ENCODE measurements at regions not wholly inside any gene's neighbourhood (a gene's known extent, or its start where the extent isn't known, plus 50 kb on each side); places are given as distances from the start of the nearest gene placed in this dataset.
"Not testable (repeated sequence)": the region's sequence is repeated elsewhere in the genome, so short reads cannot be mapped to it uniquely, and the experiment has no call there.

DNA sequence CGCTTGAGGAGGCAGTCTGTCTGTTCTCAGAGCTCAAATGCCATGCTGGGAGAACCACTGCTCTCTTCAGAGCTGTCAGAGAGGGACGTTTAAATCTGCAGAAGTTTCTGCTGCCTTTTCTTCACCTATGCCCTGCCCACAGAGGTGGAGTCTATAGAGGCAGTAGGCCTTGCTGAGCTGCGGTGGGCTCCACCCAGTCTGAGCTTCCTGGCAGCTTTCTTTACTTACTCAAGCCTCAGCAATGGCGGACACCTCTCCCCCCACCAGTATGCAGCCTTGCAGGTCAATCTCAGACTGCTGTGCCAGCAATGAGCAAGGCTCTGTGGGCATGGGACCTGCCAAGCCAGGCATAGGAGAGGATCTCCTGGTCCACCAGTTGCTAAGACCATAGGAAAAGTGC lies 580.1 kb downstream of the FRK start:
- in situ Hi-C loops (cut with HindIII; ENCODE audit: extremely low pct_ligation_motif_present, low pct_unique_long_range_greater_than_20kb); CTCF ChIA-PET (ENCODE audit: low intra/inter-chr PET ratio, low total read pairs); ATAC-seq; H3K79me2 ChIP-seq (ENCODE audit: insufficient read depth, low read length); FAIRE-seq; H3K4me1 ChIP-seq (ENCODE audit: insufficient read depth, low read length); POLR2A ChIA-PET; H2AFZ ChIP-seq (ENCODE audit: low read length); H3K9me3 ChIP-seq (ENCODE audit: low read length); H3K4me2 ChIP-seq (ENCODE audit: low read depth, low read length); H3K4me3 ChIP-seq (replicated peaks in 1 of 3; ENCODE audit: insufficient read depth in 1 of 3, low read depth in 2 of 3, low read length in 3 of 3); H3K27ac ChIP-seq (ENCODE audit: extremely low read length, insufficient read depth, low read length); intact Hi-C loops (cut with micrococcal nuclease; ENCODE audit: unreplicated experiment); DNase-seq (ENCODE audit: low spot score); H3K27me3 ChIP-seq (ENCODE audit: control insufficient read depth in 1 of 2, insufficient read depth in 2 of 2, low read length in 2 of 2); H4K20me1 ChIP-seq (ENCODE audit: insufficient read depth, low read length); H3K9ac ChIP-seq (ENCODE audit: insufficient read depth, low read depth, low read length); BruUV-seq (replicated peaks); H3K36me3 ChIP-seq (replicated peaks in 1 of 2; ENCODE audit: control insufficient read depth in 1 of 2, insufficient read depth in 2 of 2, low read length in 2 of 2): not testable (repeated sequence)
- whole genome bisulfite sequencing (ENCODE audit: low lambda C conversion rate), result no CpG with 5 or more reads among the region's 4 CpGs

DNA sequence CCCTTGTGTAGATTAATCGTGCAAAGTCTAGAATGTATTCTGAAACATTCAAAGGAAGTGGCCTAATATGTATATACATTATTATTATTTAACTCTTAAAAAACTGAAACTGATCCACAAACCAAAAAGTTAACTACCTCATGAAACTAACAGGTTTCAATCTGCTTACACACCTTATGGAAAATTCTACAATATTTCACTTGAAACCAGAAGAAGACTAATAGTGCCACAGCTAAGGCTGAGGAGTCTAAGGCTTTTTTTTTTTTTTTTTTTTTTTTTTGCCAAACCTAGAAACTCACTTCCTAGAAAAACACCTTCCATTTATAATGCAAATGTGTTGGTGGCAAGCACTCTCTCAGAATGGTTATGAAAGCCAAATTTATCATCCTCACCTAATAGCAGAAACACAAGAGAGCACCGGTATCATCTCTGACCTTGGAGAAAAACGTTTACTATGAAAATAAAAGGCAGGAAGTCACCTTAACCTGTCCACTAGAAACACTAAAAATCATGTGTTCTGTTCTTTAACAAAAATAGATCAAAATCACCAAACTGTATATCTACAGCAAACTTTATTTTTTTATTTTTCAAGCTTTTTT lies 586.1 kb downstream of the FRK start:
- Histone ChIP-seq H3K79me2 (ENCODE audit: insufficient read depth, low read length) (no peaks in the 10 kb centered on the region), H3K4me3 (replicated peaks in 1 of 3; ENCODE audit: insufficient read depth in 1 of 3, low read depth in 2 of 3, low read length in 3 of 3) (no peak overlapping the region), H3K9me3 (ENCODE audit: low read length) (no peaks in the 10 kb centered on the region), H3K4me1 (ENCODE audit: insufficient read depth, low read length) (no peaks in the 10 kb centered on the region), H3K27ac (ENCODE audit: extremely low read length, insufficient read depth, low read length) (no peak overlapping the region), H2AFZ (ENCODE audit: low read length) (no peak overlapping the region), H3K27me3 (ENCODE audit: control insufficient read depth in 1 of 2, insufficient read depth in 2 of 2, low read length in 2 of 2) (no peaks in the 10 kb centered on the region), H3K36me3 (replicated peaks in 1 of 2; ENCODE audit: control insufficient read depth in 1 of 2, insufficient read depth in 2 of 2, low read length in 2 of 2) (no peaks in the 10 kb centered on the region), H4K20me1 (ENCODE audit: insufficient read depth, low read length) (no peaks in the 10 kb centered on the region), H3K4me2 (ENCODE audit: low read depth, low read length) (no peak overlapping the region), H3K9ac (ENCODE audit: insufficient read depth, low read depth, low read length) (no peak overlapping the region)
- DNase-seq (ENCODE audit: low spot score), result no peak
- intact Hi-C loops (cut with micrococcal nuclease; ENCODE audit: unreplicated experiment) (no loop called here), in situ Hi-C loops (cut with HindIII; ENCODE audit: extremely low pct_ligation_motif_present, low pct_unique_long_range_greater_than_20kb) (no loop called here)
- ChIA-PET CTCF (ENCODE audit: low intra/inter-chr PET ratio, low total read pairs) (no interaction called here), POLR2A (no interaction called here)
- 0% methylated on average over 3 of the region's 3 CpGs for WGBS (ENCODE audit: low lambda C conversion rate)
- no TSS peak for BruUV-seq (replicated peaks)
- FAIRE-seq, result no peak
- ATAC-seq, result no peak
- TF ChIP-seq PHF20 (CRISPR knock-in tag; IDR thresholded peaks at IDR 0.05) (no peak), ZNF768 (CRISPR knock-in tag; IDR thresholded peaks at IDR 0.05) (no peak), TBL1XR1 (IDR thresholded peaks at IDR 0.05; ENCODE audit: borderline replicate concordance, low read length, partially characterized antibody) (no peak), NCOA1 (CRISPR knock-in tag; IDR thresholded peaks at IDR 0.05) (no peak), NKX3-1 (CRISPR knock-in tag; IDR thresholded peaks at IDR 0.05) (no peak), NPAS2 (CRISPR knock-in tag; IDR thresholded peaks at IDR 0.05; ENCODE audit: borderline replicate concordance) (no peak), NR2C2 (CRISPR knock-in tag; IDR thresholded peaks at IDR 0.05; ENCODE audit: borderline replicate concordance) (no peak), ZFP37 (CRISPR knock-in tag; IDR thresholded peaks at IDR 0.05; ENCODE audit: borderline replicate concordance) (no peak), ZBTB38 (CRISPR knock-in tag; IDR thresholded peaks at IDR 0.05) (no peak), DR1 (CRISPR knock-in tag; IDR thresholded peaks at IDR 0.05) (no peak)
- TF ChIP-seq, protein P1, sequence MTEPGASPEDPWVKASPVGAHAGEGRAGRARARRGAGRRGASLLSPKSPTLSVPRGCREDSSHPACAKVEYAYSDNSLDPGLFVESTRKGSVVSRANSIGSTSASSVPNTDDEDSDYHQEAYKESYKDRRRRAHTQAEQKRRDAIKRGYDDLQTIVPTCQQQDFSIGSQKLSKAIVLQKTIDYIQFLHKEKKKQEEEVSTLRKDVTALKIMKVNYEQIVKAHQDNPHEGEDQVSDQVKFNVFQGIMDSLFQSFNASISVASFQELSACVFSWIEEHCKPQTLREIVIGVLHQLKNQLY (CRISPR knock-in tag; IDR thresholded peaks at IDR 0.05), result no peak
- TF ChIP-seq, protein P2, sequence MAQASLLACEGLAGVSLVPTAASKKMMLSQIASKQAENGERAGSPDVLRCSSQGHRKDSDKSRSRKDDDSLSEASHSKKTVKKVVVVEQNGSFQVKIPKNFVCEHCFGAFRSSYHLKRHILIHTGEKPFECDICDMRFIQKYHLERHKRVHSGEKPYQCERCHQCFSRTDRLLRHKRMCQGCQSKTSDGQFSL (CRISPR knock-in tag; IDR thresholded peaks at IDR 0.05), result no peak
- TF ChIP-seq, protein P3, sequence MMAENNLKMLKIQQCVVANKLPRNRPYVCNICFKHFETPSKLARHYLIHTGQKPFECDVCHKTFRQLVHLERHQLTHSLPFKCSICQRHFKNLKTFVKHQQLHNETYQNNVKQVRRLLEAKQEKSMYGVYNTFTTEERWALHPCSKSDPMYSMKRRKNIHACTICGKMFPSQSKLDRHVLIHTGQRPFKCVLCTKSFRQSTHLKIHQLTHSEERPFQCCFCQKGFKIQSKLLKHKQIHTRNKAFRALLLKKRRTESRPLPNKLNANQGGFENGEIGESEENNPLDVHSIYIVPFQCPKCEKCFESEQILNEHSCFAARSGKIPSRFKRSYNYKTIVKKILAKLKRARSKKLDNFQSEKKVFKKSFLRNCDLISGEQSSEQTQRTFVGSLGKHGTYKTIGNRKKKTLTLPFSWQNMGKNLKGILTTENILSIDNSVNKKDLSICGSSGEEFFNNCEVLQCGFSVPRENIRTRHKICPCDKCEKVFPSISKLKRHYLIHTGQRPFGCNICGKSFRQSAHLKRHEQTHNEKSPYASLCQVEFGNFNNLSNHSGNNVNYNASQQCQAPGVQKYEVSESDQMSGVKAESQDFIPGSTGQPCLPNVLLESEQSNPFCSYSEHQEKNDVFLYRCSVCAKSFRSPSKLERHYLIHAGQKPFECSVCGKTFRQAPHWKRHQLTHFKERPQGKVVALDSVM (CRISPR knock-in tag; IDR thresholded peaks at IDR 0.05), result no peak
- TF ChIP-seq, protein P4, sequence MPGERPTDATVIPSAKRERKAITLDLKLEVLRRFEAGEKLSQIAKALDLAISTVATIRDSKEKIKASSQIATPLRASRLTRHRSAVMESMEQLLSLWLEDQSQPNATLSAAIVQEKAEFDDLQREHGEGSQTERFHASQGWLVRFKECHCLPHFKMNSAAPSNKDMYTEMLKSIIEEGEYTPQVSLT (CRISPR knock-in tag; IDR thresholded peaks at IDR 0.05; ENCODE audit: borderline replicate concordance, low read depth), result no peak

All from HepG2 (cell line).